Prostate gland (tissue), 2 donors: ENCODE measurements at regions not wholly inside any gene's neighbourhood (a gene's known extent, or its start where the extent isn't known, plus 50 kb on each side); places are given as distances from the start of the nearest gene placed in this dataset.

Source experiments
- POLR2A ChIP-seq: fragments of 450-650 bp; IDR thresholded peaks from one replicate; pipeline ENCODE4 v1.6.1; 2016; ENCODE audit warnings: antibody characterized with exemption, mild to moderate bottlenecking
- POLR2AphosphoS5 ChIP-seq: sonication (generic); formaldehyde crosslinking; IDR thresholded peaks from one replicate; pipeline ENCODE4 v1.6.1; 2017; ENCODE audit warnings: antibody characterized with exemption
- TF ChIP-seq, protein P1 (sequence below), 4 experiments: fragments of 200-600 bp in 2 of 4; fragments of 450-650 bp in 2 of 4; sonication (generic) in 2 of 4; IDR thresholded peaks; 1 replicate in 3 of 4; 2 replicates in 1 of 4; pipeline ENCODE4 v1.5.1; 2016 to 2019; ENCODE audit warnings: antibody characterized with exemption in 4 of 4, mild to moderate bottlenecking in 2 of 4, moderate library complexity in 2 of 4

DNA sequence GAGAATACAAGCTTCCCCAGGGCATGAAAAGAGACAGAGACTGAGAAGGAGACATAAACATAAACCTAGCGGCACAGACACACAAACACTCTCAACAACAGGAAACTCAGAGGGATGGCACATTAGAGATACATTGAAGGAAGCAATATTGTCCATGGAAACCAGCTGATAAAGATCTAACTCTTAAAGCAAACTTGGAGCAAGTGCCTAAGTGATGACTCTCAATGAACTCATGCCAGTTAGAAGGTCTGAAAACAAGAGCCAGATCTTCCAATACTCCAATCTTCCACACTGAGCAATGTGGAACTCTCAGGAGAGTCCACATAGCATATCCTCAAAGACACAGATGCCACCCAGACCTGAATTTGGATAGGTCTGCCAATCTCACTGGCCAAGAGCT lies 168.8 kb upstream of the ISX start:
- TF ChIP-seq, protein P1, sequence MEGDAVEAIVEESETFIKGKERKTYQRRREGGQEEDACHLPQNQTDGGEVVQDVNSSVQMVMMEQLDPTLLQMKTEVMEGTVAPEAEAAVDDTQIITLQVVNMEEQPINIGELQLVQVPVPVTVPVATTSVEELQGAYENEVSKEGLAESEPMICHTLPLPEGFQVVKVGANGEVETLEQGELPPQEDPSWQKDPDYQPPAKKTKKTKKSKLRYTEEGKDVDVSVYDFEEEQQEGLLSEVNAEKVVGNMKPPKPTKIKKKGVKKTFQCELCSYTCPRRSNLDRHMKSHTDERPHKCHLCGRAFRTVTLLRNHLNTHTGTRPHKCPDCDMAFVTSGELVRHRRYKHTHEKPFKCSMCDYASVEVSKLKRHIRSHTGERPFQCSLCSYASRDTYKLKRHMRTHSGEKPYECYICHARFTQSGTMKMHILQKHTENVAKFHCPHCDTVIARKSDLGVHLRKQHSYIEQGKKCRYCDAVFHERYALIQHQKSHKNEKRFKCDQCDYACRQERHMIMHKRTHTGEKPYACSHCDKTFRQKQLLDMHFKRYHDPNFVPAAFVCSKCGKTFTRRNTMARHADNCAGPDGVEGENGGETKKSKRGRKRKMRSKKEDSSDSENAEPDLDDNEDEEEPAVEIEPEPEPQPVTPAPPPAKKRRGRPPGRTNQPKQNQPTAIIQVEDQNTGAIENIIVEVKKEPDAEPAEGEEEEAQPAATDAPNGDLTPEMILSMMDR (IDR thresholded peaks at IDR 0.05) = no peak
- TF ChIP-seq POLR2A = no peak
- no peak for TF ChIP-seq POLR2AphosphoS5
